GM12873 (cell line): ENCODE measurements at regions not wholly inside any gene's neighbourhood (a gene's known extent, or its start where the extent isn't known, plus 50 kb on each side); places are given as distances from the start of the nearest gene placed in this dataset.

Experiments used
- TF ChIP-seq, protein P1 (sequence below): IDR thresholded peaks from 2 replicates; pipeline ENCODE4 v1.5.1; 2012; ENCODE audit warnings: low read depth, mild to moderate bottlenecking, moderate library complexity, low read length, control low read depth; ENCODE audit not compliant: insufficient read depth; ENCODE audit errors: missing control alignments

DNA sequence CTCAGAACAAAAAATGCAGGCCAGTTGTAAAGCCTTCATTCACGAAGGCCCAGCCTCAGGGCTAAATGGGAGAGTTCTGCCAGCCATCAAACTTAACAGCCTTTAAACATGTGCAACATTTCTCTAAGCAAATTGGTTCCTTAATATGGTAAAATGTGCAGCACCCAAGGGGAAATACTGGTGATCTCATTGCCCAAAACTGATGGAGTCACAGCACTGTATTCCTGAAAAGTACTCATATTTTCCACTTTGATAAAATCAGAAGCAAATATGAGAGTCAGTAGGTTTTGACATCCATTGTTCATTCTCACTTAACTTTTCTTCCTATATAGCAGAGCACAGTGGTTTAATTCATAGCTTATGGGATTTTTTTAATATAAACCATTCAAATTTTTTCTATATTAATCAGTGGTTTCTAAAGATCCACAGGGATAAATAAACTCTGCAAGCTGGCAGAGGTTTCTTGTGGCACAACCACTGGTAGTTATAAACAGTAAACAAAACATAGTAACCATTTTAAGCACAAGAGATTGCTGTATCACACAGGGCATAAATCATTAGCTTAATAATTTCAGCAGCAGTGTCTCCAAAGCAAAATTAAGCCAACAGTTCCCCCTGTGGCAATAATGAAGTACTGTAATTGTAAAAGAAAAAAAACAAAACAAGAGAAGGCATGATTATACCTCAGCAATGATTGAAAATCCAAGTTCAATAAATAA lies 106.9 kb upstream of the LYPLAL1 start:
- TF ChIP-seq, protein P1, sequence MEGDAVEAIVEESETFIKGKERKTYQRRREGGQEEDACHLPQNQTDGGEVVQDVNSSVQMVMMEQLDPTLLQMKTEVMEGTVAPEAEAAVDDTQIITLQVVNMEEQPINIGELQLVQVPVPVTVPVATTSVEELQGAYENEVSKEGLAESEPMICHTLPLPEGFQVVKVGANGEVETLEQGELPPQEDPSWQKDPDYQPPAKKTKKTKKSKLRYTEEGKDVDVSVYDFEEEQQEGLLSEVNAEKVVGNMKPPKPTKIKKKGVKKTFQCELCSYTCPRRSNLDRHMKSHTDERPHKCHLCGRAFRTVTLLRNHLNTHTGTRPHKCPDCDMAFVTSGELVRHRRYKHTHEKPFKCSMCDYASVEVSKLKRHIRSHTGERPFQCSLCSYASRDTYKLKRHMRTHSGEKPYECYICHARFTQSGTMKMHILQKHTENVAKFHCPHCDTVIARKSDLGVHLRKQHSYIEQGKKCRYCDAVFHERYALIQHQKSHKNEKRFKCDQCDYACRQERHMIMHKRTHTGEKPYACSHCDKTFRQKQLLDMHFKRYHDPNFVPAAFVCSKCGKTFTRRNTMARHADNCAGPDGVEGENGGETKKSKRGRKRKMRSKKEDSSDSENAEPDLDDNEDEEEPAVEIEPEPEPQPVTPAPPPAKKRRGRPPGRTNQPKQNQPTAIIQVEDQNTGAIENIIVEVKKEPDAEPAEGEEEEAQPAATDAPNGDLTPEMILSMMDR, result peak; percentile 25

DNA sequence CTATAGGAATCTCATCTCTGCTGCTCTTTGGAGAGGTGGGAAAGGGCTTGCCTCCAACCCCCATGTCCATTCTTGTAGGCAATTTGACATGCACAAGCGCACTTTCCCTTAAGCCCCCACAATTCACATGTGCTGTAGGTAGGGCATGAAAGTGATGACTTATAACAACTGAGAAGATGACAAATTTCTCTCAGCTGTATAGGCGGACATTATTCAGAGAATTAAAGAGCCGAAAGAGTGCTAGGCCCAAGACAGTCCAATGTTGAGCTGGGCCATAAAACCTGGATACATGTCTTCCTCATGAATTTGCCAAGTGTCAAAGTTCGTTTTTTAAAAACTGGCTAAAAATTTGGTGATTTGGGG lies 106.3 kb upstream of the LYPLAL1 start:
- TF ChIP-seq, protein P1, result no peak

DNA sequence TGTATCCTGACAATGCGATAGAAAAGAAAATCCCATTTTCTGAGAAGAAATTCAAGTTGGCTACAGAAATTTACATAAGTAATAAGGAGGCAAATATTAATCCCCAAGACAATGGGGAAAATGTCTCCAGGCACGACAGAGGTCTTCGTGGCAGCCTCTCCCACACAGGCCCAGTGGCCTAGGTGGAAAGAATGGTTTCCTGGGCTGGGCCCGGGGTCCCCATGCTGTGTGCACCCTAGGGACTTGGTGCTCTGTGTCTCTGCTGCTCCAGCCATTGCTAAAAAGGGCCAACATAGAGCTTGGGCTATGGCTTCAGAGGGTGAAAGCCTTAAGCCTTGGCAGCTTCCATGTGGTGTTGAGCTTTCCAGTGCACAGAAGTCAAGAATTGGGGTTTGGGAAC lies 102.5 kb upstream of the LYPLAL1 start:
- TF ChIP-seq, protein P1, result no peak

DNA sequence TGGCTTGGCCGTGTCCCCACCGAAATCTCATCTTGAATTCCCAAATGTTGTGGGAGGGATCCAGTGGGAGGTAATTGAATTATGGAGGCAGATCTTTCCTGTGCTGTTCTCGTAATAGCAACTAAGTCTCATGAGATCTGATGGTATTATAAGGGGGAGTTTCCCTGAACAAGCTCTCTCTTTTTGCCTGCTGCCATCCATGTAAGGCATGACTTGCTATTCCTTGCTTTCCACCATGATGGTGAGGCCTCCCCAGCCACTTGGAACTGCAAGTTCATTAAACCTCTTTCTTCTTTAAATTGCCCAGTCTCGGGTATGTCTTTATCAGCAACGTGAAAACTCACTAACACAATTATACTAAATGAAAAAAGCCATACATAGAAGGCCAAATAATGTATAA lies 101.3 kb upstream of the LYPLAL1 start:
- TF ChIP-seq, protein P1, result no peak

DNA sequence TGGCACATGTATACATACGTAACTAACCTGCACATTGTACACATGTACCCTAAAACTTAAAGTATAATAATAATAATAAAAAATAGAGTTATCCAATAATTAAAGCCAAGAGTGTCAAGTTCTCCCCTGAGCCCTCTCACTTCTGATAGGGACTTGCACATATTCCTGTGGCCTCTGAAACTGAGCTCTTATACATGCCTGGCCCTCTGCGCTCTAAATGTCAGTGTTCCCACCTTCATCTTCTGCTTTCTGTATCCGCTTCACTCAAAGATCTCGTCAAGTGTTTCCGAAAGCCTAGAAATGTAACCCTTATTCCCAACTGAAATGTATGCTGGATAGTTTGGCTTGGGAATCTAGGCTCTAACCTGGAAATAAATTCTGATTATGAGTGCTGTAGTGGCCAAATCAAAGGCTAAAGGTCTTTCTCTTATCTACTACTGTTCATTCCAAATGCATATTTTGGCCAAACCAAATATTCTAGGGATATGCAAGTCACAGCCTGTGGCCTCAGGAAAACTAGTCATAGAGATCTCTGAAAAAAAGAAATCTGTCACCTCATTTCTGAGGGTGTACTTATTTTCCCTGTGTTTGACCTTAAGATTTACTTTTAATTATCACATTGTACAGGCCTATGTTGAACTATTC lies 99.5 kb upstream of the LYPLAL1 start:
- TF ChIP-seq, protein P1, result no peak

DNA sequence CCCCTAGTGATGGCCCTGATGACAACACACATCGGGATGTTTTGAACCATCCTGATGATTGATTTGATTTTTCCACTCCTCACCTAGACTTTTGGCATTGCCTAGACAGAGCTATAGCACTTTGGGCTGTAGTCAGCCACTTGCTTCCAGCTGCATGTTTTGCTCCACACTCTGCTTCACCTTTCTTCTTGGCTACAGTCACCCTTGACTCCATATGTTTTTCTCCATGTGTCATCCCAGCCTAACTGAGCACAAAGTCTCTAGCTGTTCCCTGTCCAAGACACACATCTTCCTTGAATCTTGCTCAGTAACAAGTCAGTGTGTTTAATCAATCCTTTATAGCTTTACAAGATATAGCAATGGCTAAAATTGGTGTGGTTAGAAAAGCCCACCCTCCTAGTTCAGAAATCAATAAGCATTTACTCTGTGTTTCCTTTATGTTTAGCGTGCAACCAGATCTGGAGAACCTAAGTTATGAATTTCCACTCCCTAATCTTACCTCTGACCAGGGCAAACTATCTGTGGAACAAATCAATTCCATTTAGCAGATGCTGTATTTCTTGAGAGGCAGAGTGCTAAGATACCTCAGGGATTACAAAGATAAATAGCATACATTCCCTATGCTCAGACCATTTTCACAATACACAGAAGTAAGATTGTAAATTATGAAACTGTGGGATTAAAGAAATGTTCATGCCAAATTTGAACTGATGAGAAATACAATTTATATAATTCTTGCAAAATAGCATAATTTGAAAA lies 98.4 kb upstream of the LYPLAL1 start:
- TF ChIP-seq, protein P1, result no peak

DNA sequence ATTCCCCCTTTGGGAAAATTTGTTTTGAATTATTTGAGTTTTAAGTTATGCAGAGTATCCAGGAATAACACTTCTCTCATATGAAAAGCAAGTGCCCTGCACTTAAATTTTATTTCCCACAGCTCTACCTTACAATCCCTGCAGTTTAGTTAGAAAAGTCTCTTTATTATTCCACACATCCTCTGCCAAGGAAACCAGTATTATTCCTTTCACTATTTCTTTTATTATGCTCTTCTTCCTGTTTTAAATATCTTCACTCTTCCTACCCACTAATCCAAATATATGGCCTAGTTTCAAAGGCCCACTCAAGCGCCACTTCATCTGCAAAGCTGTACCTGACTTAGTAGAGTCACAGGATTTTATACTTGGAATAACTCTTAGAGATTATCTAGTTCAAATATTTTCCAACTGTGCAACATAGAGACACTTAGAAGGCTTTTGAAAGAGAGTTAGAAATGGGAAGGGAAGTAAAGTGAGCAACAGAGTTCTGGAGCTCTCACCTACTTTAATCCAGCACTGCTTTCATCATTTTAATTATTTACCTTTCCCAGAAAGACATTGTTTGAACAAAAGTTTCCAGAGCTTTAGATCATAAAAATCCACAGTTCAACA lies 97.2 kb upstream of the LYPLAL1 start:
- TF ChIP-seq, protein P1, result no peak
